Bronchial epithelial cell (primary cell): ENCODE measurements at regions not wholly inside any gene's neighbourhood (a gene's known extent, or its start where the extent isn't known, plus 50 kb on each side); places are given as distances from the start of the nearest gene placed in this dataset.

Experiments used
- DNase-seq: peaks from one replicate; pipeline ENCODE4 v3.0.0-alpha.2; 2010; ENCODE audit warnings: low read depth
- FAIRE-seq: peaks from 2 replicates; lab custom pipeline; 2011; peaks lifted over from hg19 to GRCh38; lab: Jason Lieb, UNC
- H3K27me3 ChIP-seq: 2 replicates; pipeline ENCODE4 v1.5.1; 2011; ENCODE audit warnings: low read length; ENCODE audit not compliant: control insufficient read depth, insufficient read depth
- H3K36me3 ChIP-seq: 2 replicates; pipeline ENCODE4 v1.5.1; 2011; ENCODE audit warnings: low read length; ENCODE audit not compliant: control insufficient read depth, insufficient read depth
- H3K4me3 ChIP-seq: 2 replicates; pipeline ENCODE4 v1.5.1; 2011; ENCODE audit warnings: mild to moderate bottlenecking, low read depth, low read length, control low read depth
- TF ChIP-seq, protein P1 (sequence below): IDR thresholded peaks from 2 replicates; pipeline ENCODE4 v1.5.1; 2011; ENCODE audit warnings: mild to moderate bottlenecking, moderate library complexity, low read length, control low read depth, inconsistent platforms; ENCODE audit not compliant: insufficient read depth, severe bottlenecking

- DNase-seq = no peak
- no peaks in the 10 kb centered on the region for H3K36me3 ChIP-seq
- no peak overlapping the region for H3K4me3 ChIP-seq
- TF ChIP-seq, protein P1, sequence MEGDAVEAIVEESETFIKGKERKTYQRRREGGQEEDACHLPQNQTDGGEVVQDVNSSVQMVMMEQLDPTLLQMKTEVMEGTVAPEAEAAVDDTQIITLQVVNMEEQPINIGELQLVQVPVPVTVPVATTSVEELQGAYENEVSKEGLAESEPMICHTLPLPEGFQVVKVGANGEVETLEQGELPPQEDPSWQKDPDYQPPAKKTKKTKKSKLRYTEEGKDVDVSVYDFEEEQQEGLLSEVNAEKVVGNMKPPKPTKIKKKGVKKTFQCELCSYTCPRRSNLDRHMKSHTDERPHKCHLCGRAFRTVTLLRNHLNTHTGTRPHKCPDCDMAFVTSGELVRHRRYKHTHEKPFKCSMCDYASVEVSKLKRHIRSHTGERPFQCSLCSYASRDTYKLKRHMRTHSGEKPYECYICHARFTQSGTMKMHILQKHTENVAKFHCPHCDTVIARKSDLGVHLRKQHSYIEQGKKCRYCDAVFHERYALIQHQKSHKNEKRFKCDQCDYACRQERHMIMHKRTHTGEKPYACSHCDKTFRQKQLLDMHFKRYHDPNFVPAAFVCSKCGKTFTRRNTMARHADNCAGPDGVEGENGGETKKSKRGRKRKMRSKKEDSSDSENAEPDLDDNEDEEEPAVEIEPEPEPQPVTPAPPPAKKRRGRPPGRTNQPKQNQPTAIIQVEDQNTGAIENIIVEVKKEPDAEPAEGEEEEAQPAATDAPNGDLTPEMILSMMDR = no peak
- FAIRE-seq = no peak
- H3K27me3 ChIP-seq = no peaks in the 10 kb centered on the region
Observed at GRCh38 chr2:82823892-82824291, 1635.2 kb downstream of the SUCLG1 start.

- H3K27me3 ChIP-seq = no peaks in the 10 kb centered on the region
- no peak overlapping the region for H3K4me3 ChIP-seq
- no peaks in the 10 kb centered on the region for H3K36me3 ChIP-seq
- TF ChIP-seq, protein P1 = no peak
- no peak for DNase-seq
- FAIRE-seq = no peak
Observed at GRCh38 chr2:82819951-82820350, 1639.1 kb downstream of the SUCLG1 start.

DNA sequence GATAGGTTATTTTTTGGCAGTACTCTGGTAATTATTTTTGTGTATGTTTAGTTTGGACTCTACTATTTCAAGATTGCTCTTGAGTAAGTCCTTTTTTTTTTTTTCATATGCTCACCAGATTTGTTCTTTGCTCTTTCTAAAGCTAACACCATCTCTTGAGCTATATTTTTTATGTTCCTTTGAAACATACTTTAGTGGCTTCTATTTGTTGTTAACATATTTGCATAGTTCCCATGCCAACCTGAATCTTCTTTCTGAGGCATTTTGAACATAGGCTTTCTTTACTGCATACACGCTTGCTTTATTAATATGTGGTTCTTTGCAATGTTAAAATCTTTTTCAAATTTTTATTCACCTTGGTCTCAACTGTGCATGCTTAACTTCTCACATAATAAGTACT is 1644.9 kb downstream of the SUCLG1 start:
- Histone ChIP-seq H3K36me3 (no peaks in the 10 kb centered on the region), H3K27me3 (no peaks in the 10 kb centered on the region), H3K4me3 (no peak overlapping the region)
- DNase-seq = no peak
- TF ChIP-seq, protein P1 = no peak
- no peak for FAIRE-seq

- DNase-seq (no peak), FAIRE-seq (no peak)
Observed at GRCh38 chr2:82811946-82812345, 1647.1 kb downstream of the SUCLG1 start.

DNA sequence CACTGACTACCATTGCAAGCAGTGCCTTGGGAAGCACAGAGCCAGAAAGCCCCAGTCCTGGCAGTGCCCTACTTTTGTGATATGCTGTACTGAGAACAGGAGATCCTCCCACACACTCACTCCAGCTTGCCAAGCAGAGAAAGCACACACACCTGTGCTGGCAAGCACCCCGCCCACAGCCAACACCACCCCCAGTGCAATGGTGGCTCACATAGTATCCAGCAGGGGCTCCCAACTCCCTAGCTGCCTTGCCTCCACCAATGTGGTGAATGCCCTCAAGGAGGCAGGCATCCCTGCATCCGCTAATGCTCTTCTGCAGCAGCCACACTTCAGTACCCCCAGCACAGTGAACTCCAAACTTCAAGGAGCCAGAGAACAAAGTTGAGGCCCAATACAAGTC is 1655.8 kb downstream of the SUCLG1 start:
- no peak for FAIRE-seq
- Histone ChIP-seq H3K4me3 (no peak overlapping the region), H3K27me3 (no peaks in the 10 kb centered on the region), H3K36me3 (no peaks in the 10 kb centered on the region)
- no peak for DNase-seq
- TF ChIP-seq, protein P1 = no peak

More at GRCh38 chr2:82811946-82812345, 1647.1 kb downstream of the SUCLG1 start:
- H3K4me3 ChIP-seq = no peak overlapping the region
- TF ChIP-seq, protein P1 = no peak
- no peaks in the 10 kb centered on the region for H3K27me3 ChIP-seq
- H3K36me3 ChIP-seq = no peaks in the 10 kb centered on the region

DNA sequence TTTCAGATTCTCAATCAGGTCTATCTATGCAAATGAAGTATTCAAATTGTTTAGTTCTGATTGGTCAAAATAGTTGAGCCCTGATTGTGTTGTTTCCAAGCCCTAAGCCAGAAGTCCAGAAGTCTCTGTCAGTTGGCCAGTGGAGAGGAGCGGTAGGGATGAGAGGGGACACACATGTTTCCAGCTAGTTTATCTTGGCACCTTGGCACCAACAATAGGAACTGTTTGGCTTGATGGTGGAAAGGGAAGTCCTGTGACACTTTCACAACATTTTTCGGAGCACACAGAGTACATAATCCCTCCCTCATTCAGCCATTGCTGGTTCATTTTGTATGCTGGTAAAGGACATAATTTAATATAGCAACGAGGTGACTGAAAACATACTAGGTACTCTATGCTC is 1661.6 kb downstream of the SUCLG1 start:
- TF ChIP-seq, protein P1 = no peak
- H3K27me3 ChIP-seq = no peaks in the 10 kb centered on the region
- H3K4me3 ChIP-seq = no peak overlapping the region
- no peaks in the 10 kb centered on the region for H3K36me3 ChIP-seq
- no peak for DNase-seq
- no peak for FAIRE-seq
